ENCODE measurements at regions not wholly inside any gene's neighbourhood (a gene's known extent, or its start where the extent isn't known, plus 50 kb on each side); places are given as distances from the start of the nearest gene placed in this dataset.

GRCh38 chr4:177660223-177660622 is 218.0 kb upstream of the AGA start:
- no peak overlapping the region for H3K9ac ChIP-seq (ENCODE audit: insufficient read depth in 1 of 2, low read length in 2 of 2)
- ATAC-seq (ENCODE audit: insufficient read depth, low FRiP score) (no peak), DNase-seq (no peak)
- H3K4me1 ChIP-seq (ENCODE audit: control insufficient read depth in 5 of 5, insufficient read depth in 5 of 5, low read length in 5 of 5), result no peaks in the 10 kb centered on the region
- 84 to 86% methylated on average over 1 of the region's 1 CpG for WGBS, 2 donors
- no peak overlapping the region for H3K27ac ChIP-seq (ENCODE audit: low read depth in 1 of 2, low read length in 1 of 2)
- H3K27me3 ChIP-seq (ENCODE audit: control insufficient read depth in 3 of 3, insufficient read depth in 3 of 3, low read length in 2 of 3), result no peaks in the 10 kb centered on the region
- no peaks in the 10 kb centered on the region for H3K36me3 ChIP-seq (ENCODE audit: control insufficient read depth in 4 of 4, insufficient read depth in 4 of 4, low read length in 4 of 4)
- no peaks in the 10 kb centered on the region for H3K9me3 ChIP-seq (ENCODE audit: control insufficient read depth in 4 of 4, insufficient read depth in 3 of 4, low read length in 3 of 4)
- TF ChIP-seq CTCF (IDR thresholded peaks at IDR 0.05; ENCODE audit: control extremely low read depth, extremely low read depth), result no peak
- no peak overlapping the region for H3K4me3 ChIP-seq

- DNase-seq (no peak), ATAC-seq (ENCODE audit: insufficient read depth, low FRiP score) (no peak)
- 75 to 76% methylated on average over 5 of the region's 5 CpGs for WGBS, 2 donors
- Histone ChIP-seq H3K27me3 (ENCODE audit: control insufficient read depth in 3 of 3, insufficient read depth in 3 of 3, low read length in 2 of 3) (no peaks in the 10 kb centered on the region), H3K36me3 (ENCODE audit: control insufficient read depth in 4 of 4, insufficient read depth in 4 of 4, low read length in 4 of 4) (no peaks in the 10 kb centered on the region), H3K4me3 (no peak overlapping the region), H3K4me1 (ENCODE audit: control insufficient read depth in 5 of 5, insufficient read depth in 5 of 5, low read length in 5 of 5) (no peaks in the 10 kb centered on the region), H3K9ac (ENCODE audit: insufficient read depth in 1 of 2, low read length in 2 of 2) (no peak overlapping the region), H3K27ac (ENCODE audit: low read depth in 1 of 2, low read length in 1 of 2) (no peak overlapping the region), H3K9me3 (ENCODE audit: control insufficient read depth in 4 of 4, insufficient read depth in 3 of 4, low read length in 3 of 4) (peaks cover 0 to 2% (median 0%) of the 10 kb centered on the region in 4 donors)
- TF ChIP-seq CTCF (IDR thresholded peaks at IDR 0.05; ENCODE audit: control extremely low read depth, extremely low read depth), result no peak
These were observed 225.4 kb upstream of the AGA start for GRCh38 chr4:177667687-177668086.

- H3K9ac ChIP-seq (ENCODE audit: insufficient read depth in 1 of 2, low read length in 2 of 2), result no peak overlapping the region
- peaks cover 0 to 2% (median 0%) of the 10 kb centered on the region in 4 donors for H3K9me3 ChIP-seq (ENCODE audit: control insufficient read depth in 4 of 4, insufficient read depth in 3 of 4, low read length in 3 of 4)
- TF ChIP-seq CTCF (IDR thresholded peaks at IDR 0.05; ENCODE audit: control extremely low read depth, extremely low read depth), result no peak
- H3K27ac ChIP-seq (ENCODE audit: low read depth in 1 of 2, low read length in 1 of 2), result no peak overlapping the region
- ATAC-seq (ENCODE audit: insufficient read depth, low FRiP score) (no peak), DNase-seq (no peak)
- H3K27me3 ChIP-seq (ENCODE audit: control insufficient read depth in 3 of 3, insufficient read depth in 3 of 3, low read length in 2 of 3), result no peaks in the 10 kb centered on the region
- no peaks in the 10 kb centered on the region for H3K4me1 ChIP-seq (ENCODE audit: control insufficient read depth in 5 of 5, insufficient read depth in 5 of 5, low read length in 5 of 5)
- H3K4me3 ChIP-seq, result no peak overlapping the region
- H3K36me3 ChIP-seq (ENCODE audit: control insufficient read depth in 4 of 4, insufficient read depth in 4 of 4, low read length in 4 of 4), result no peaks in the 10 kb centered on the region
- 96 to 97% methylated on average over 3 of the region's 3 CpGs for WGBS, 2 donors
These were observed 229.2 kb upstream of the AGA start for GRCh38 chr4:177671387-177671786.

- ATAC-seq (ENCODE audit: insufficient read depth, low FRiP score), result no peak
- 84 to 90% methylated on average over 2 of the region's 2 CpGs for WGBS, 2 donors
- no peak overlapping the region for H3K9ac ChIP-seq (ENCODE audit: insufficient read depth in 1 of 2, low read length in 2 of 2)
These were observed 229.6 kb upstream of the AGA start for GRCh38 chr4:177671845-177672244.

More at GRCh38 chr4:177671845-177672244, 229.6 kb upstream of the AGA start:
- no peak for DNase-seq
- peaks cover 0 to 2% (median 0%) of the 10 kb centered on the region in 4 donors for H3K9me3 ChIP-seq (ENCODE audit: control insufficient read depth in 4 of 4, insufficient read depth in 3 of 4, low read length in 3 of 4)
- H3K27ac ChIP-seq (ENCODE audit: low read depth in 1 of 2, low read length in 1 of 2), result no peak overlapping the region
- no peak for TF ChIP-seq CTCF (IDR thresholded peaks at IDR 0.05; ENCODE audit: control extremely low read depth, extremely low read depth)
- no peaks in the 10 kb centered on the region for H3K27me3 ChIP-seq (ENCODE audit: control insufficient read depth in 3 of 3, insufficient read depth in 3 of 3, low read length in 2 of 3)
- H3K36me3 ChIP-seq (ENCODE audit: control insufficient read depth in 4 of 4, insufficient read depth in 4 of 4, low read length in 4 of 4), result no peaks in the 10 kb centered on the region
- no peaks in the 10 kb centered on the region for H3K4me1 ChIP-seq (ENCODE audit: control insufficient read depth in 5 of 5, insufficient read depth in 5 of 5, low read length in 5 of 5)
- H3K4me3 ChIP-seq, result no peak overlapping the region
